ENCODE measurements at regions not wholly inside any gene's neighbourhood (a gene's known extent, or its start where the extent isn't known, plus 50 kb on each side); places are given as distances from the start of the nearest gene placed in this dataset.

- ChIA-PET CTCF (interaction anchor here (0.6 to 0.9 kb wide), 2 partner anchors 11 to 227 kb away, joined by 3 to 7 read pairs; no protein-coding TSS in a partner anchor), POLR2A (ENCODE audit: low non-redundant PET) (no interaction called here)
- no peak for TF ChIP-seq CTCF (conservative IDR thresholded peaks at IDR 0.05; ENCODE audit: low read depth)
- DNase-seq (ENCODE audit: low spot score), result no peak
- no peak overlapping the region for H3K27ac ChIP-seq
These were observed 175.2 kb upstream of the ATP2B1 start for GRCh38 chr12:89883630-89884389.

- TF ChIP-seq CTCF (conservative IDR thresholded peaks at IDR 0.05; ENCODE audit: low read depth), result no peak
- H3K27ac ChIP-seq, result no peak overlapping the region
- ChIA-PET POLR2A (ENCODE audit: low non-redundant PET) (no interaction called here), CTCF (interaction anchor here (0.6 kb wide), 1 partner anchor 1601 kb away, joined by 3 read pairs; no protein-coding TSS in a partner anchor)
- DNase-seq (ENCODE audit: low spot score), result no peak
These were observed 174.2 kb upstream of the ATP2B1 start for GRCh38 chr12:89882792-89883191.

GRCh38 chr12:89882050-89882449 lies 173.4 kb upstream of the ATP2B1 start:
- ChIA-PET CTCF (interaction anchor here (0.6 kb wide), 1 partner anchor 1601 kb away, joined by 3 read pairs; no protein-coding TSS in a partner anchor), POLR2A (ENCODE audit: low non-redundant PET) (no interaction called here)
- TF ChIP-seq CTCF (conservative IDR thresholded peaks at IDR 0.05; ENCODE audit: low read depth), result no peak
- no peak for DNase-seq (ENCODE audit: low spot score)
- no peak overlapping the region for H3K27ac ChIP-seq

GRCh38 chr12:89880690-89881350 lies 172.2 kb upstream of the ATP2B1 start:
- ChIA-PET POLR2A (ENCODE audit: low non-redundant PET) (no interaction called here), CTCF (interaction anchor here (0.6 kb wide), 2 partner anchors 211 to 1115 kb away, joined by 3 read pairs; no protein-coding TSS in a partner anchor)
- no peak overlapping the region for H3K27ac ChIP-seq
- no peak for TF ChIP-seq CTCF (conservative IDR thresholded peaks at IDR 0.05; ENCODE audit: low read depth)
- DNase-seq (ENCODE audit: low spot score), result no peak

- POLR2A ChIA-PET (ENCODE audit: low non-redundant PET), result no interaction called here
- H3K27ac ChIP-seq, result no peak overlapping the region
- TF ChIP-seq CTCF (conservative IDR thresholded peaks at IDR 0.05; ENCODE audit: low read depth), result no peak
- CTCF ChIA-PET, result interaction anchor here (0.6 kb wide), 1 partner anchor 22 kb away, joined by 3 read pairs; no protein-coding TSS in a partner anchor
- DNase-seq (ENCODE audit: low spot score), result no peak
These were observed 171.1 kb upstream of the ATP2B1 start for GRCh38 chr12:89879766-89880165.

GRCh38 chr12:89878950-89879349 lies 170.3 kb upstream of the ATP2B1 start:
- no peak for TF ChIP-seq CTCF (conservative IDR thresholded peaks at IDR 0.05; ENCODE audit: low read depth)
- ChIA-PET POLR2A (ENCODE audit: low non-redundant PET) (no interaction called here), CTCF (interaction anchor here (0.6 kb wide), 1 partner anchor 23 kb away, joined by 3 read pairs; no protein-coding TSS in a partner anchor)
- H3K27ac ChIP-seq, result no peak overlapping the region
- no peak for DNase-seq (ENCODE audit: low spot score)
